ENCODE measurements at regions not wholly inside any gene's neighbourhood (a gene's known extent, or its start where the extent isn't known, plus 50 kb on each side); places are given as distances from the start of the nearest gene placed in this dataset.

GRCh38 chr4:166366012-166366411, 493.0 kb downstream of the TLL1 start:
- DNase-seq = no peak

- no peak for DNase-seq
These were observed 504.5 kb downstream of the TLL1 start for GRCh38 chr4:166377578-166377977.

- no peak for DNase-seq
These were observed 513.7 kb downstream of the TLL1 start for GRCh38 chr4:166386491-166387360.

DNA sequence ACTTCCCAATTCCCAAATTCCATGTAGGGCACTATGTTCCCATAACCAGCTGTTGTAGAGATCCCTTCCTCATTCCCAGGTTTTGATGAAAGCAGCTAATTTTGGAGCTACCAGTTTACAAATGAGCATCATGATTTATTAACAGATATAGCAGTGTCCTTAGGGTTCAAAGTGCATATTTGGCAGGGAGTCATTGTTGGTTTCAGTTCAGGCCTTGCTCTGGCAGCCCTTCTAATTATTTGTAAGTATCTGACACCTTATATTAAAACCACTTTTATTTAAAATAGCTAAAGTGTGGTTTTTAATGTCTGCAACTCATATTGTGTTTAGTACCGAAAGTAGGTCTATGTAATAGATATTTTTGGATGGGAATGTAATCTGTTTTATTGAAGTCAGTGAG, 518.5 kb downstream of the TLL1 start:
- no peak for DNase-seq

- no peak for DNase-seq
These were observed 526.0 kb downstream of the TLL1 start for GRCh38 chr4:166399021-166399420.

- no peak for DNase-seq
These were observed 527.3 kb downstream of the TLL1 start for GRCh38 chr4:166400270-166400894.

GRCh38 chr4:166413356-166413755, 540.3 kb downstream of the TLL1 start:
- no peak for DNase-seq

GRCh38 chr4:166414431-166414830, 541.4 kb downstream of the TLL1 start:
- no peak for DNase-seq

- no peak for DNase-seq
These were observed 542.7 kb downstream of the TLL1 start for GRCh38 chr4:166415749-166416148.

- no peak for DNase-seq
These were observed 548.6 kb downstream of the TLL1 start for GRCh38 chr4:166421556-166422156.

GRCh38 chr4:166422475-166422874, 549.4 kb downstream of the TLL1 start:
- peak; percentile 51 for DNase-seq

DNA sequence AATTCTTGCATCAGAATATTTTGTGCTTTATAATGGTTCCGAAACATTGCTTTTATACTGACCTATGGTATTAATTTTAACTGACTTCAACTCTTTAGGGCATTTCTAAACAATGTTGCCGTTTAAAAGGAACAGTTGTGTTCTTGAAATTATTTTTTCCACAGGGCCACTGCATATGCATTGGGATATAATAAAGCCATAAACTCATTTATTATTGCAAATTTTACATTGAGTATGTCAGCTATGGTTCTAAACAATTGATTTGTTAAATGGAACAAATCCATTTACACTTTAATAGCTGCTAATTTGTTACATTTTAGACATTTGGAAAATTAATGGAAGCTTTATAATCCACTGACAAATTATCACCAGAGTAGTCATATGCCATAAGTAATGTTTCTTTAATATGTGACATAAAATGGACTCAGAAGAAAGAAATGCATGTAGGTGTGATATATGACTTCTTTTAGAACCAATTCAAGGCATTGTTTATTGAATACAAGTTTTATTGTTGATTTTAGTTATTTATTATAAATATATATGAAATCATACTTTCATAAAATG, 553.3 kb downstream of the TLL1 start:
- DNase-seq = no peak

DNA sequence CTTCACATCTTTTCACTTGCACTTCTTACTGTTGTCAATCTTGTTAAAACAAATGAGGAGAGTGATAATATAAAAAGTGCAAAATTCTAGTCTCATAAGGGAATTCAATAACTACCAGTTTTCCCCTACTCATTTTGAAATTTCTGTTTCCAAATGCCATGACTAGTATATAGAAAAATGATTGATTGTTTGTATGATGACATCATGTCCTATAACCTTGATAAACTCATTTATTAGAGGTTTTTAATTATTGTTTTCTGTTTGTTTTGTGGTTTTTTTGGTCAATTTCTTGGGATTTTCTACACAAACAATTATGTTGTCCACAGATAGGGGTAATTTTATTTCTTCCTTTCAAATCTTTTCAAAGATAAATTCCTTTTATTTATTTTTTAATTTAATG, 559.1 kb downstream of the TLL1 start:
- DNase-seq = no peak

DNA sequence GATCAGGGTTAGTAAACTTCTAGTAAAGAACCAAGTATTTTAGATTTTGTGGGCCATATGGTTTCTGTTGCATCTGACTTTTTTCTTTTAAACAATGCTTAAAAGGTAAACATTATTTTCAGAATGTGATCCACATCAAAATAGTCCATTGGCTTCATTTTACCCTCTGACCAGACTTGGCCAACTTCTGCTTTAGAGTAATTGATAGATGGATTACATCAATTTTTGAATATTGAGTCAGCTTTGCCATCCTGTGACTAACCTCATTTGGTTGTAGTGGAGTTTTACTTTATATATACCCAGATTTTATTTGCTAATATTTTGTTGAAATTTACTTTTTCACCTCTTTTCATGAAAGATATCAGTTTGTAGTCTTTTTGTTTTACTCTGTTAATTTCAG, 559.8 kb downstream of the TLL1 start:
- DNase-seq = no peak

DNA sequence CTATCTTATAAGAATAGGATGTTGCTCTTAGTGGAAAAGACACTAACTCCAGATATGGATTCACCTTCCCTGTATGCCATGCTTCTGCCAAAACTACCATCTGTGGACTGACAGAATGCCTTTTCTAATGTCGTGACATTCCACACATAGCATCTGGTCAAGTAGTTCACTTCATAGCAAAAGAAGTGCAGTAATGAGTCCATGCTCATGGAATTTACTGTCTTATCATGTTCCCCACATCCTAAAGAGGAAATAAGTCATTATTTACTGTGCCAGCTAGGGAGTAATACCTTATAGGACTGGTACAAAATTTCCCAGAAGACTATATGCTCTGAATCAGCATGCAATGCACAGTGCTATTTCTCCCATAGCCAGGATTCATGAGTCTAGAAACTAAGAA, 562.4 kb downstream of the TLL1 start:
- no peak for DNase-seq

DNA sequence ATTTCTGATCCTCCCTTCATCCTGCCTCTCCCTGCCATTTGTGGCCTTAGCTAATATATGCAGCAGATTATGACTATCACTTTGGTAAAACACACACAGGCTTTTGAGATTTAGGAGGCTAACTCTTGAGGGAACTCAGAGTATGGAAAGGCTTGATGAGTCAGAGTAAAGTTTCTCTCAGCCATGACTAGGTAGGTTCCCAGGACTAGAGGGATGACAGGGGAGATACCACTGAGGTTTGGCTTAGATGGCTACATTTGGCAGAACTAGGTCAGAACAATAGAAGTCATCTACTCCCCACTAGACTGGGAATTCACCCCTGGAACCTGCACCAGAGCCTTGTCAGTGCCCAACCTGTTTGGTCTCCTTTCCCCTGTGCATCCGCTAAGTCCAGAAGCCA, 585.7 kb downstream of the TLL1 start:
- no peak for DNase-seq

- DNase-seq = no peak
These were observed 586.6 kb downstream of the TLL1 start for GRCh38 chr4:166459621-166460020.

DNA sequence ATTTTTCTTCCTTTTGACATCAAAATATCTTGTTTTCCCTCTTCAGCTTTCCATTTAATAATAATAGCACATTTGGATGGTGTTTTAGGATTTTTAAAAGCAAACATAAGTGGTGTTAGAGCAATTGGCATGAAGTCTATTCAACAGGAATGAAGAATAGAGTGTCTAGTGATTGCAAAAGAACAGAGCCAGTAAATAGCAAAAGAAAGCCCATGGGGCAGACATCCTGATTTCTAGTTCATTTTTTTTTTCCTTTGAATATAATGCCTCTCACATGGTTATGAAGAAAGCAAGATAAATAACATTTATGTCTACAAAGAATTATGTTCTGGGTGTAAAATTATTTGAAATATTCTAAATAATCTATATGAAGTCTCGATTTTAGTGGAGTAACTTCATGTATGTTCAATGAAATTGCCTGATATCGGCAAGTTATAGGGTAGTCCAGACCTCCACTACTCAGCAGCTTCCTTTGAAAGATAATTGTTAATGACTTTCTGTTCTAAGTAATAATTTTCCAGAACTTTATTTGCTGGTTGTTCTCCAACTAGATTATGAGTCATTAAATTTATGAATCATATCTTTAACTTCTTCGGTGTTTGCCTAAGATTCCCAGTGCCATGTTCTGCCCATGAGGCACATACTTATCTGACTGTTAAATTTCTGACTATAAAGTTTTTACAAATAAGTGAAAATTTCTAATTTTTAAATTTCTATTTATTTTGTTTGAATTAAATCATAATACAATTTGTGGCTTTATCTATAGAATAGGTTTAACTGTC, 587.9 kb downstream of the TLL1 start:
- no peak for DNase-seq

DNA sequence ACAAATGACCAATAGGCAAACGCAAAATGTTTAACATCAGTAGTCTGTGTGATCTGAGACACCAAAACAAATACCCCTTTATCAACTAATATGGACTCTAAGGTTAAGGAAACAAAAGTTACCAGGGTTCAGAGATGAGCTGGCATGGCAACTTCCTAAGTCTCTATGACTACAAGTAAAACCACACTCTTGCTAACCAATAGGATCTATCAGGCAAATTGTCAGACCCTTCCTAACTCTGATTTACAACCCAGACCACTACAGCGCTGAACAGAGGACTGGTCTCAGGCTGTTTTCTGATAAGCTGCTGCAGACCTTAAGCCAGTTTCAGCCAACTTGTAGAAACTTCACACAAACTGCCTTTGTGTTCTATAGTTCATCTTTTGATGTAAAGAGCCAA, 608.0 kb downstream of the TLL1 start:
- no peak for DNase-seq

DNA sequence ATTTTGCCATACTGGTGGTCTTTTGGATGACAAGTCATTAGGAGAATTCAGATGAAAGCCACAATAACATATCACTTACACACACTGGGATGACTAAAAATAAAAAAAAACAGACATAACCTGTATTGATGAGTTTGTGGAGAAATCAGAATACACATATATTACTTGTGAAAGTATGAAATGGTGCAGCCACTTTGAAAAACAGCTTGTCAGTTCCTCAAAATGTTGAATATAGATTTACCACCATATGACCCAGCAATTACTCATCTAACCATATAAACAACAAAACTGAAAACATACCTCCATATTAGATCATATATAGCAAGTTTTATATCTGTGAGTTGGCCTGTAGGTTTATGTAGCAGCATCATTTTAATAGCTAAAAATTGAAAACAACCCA, 608.7 kb downstream of the TLL1 start:
- no peak for DNase-seq

GRCh38 chr4:166482758-166483157, 609.7 kb downstream of the TLL1 start:
- no peak for DNase-seq

GRCh38 chr4:166491635-166492034, 618.6 kb downstream of the TLL1 start:
- DNase-seq = no peak

DNA sequence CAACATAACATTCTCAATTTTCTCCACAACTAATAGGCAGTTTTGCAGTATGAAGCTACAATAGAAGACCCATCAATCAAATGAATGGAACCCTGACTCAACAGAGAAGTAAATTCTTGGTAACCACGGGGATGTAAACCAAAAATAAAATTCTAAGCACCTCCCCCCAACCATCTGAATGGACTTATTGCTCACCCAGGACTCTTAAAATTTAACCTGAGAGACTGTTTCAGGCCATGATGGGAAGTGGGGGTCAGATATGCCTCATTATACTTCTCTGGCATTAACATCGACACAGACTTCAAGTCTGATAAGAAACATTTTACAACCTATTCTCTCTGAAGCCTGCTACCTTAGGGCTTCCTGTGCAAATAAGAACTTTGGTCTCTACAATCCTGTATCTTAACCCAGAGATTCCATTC, 620.9 kb downstream of the TLL1 start:
- no peak for DNase-seq

Measured in amniotic stem cell (primary cell).